CD4-positive, alpha-beta memory T cell (primary cell): ENCODE measurements at regions not wholly inside any gene's neighbourhood (a gene's known extent, or its start where the extent isn't known, plus 50 kb on each side); places are given as distances from the start of the nearest gene placed in this dataset.
"Not testable (repeated sequence)": the region's sequence is repeated elsewhere in the genome, so short reads cannot be mapped to it uniquely, and the experiment has no call there.

Source experiments
- CTCF ChIA-PET: fragments of 350-600 bp; sonication (Branson Sonifier 250); formaldehyde crosslinking; loops from one replicate; lab custom pipeline; 2021; ENCODE audit warnings: inconsistent platforms; ENCODE audit not compliant: partially characterized antibody; lab: Charles Lee
- POLR2A ChIA-PET: fragments of 350-600 bp; sonication (Branson Sonifier 250); formaldehyde crosslinking; loops from one replicate; lab custom pipeline; 2021; ENCODE audit not compliant: partially characterized antibody; lab: Charles Lee
- DNase-seq, 5 donors: peaks; one replicate each; pipeline versions ENCODE4 v3.0.0 to v3.0.0-alpha.2; 2020 to 2022; ENCODE audit warnings: mixed read lengths in 1 of 5
- H3K27ac ChIP-seq: one replicate; pipeline ENCODE4 v1.7.0; 2013; ENCODE audit warnings: low read depth, low read length
- H3K27me3 ChIP-seq: 2 replicates; pipeline ENCODE4 v1.7.0; 2013; ENCODE audit warnings: mild to moderate bottlenecking, low read length, moderate library complexity; ENCODE audit not compliant: insufficient read depth
- H3K36me3 ChIP-seq: 2 replicates; pipeline ENCODE4 v1.7.0; 2013; ENCODE audit warnings: mild to moderate bottlenecking, low read length, moderate library complexity; ENCODE audit not compliant: insufficient read depth
- H3K4me1 ChIP-seq: 2 replicates; pipeline ENCODE4 v1.7.0; 2013; ENCODE audit warnings: mild to moderate bottlenecking, low read length, moderate library complexity; ENCODE audit not compliant: insufficient read depth
- H3K4me3 ChIP-seq, 2 donors: one replicate each; pipeline ENCODE4 v1.7.0; 2013; ENCODE audit warnings: low read length in 2 of 2, mild to moderate bottlenecking in 1 of 2
- H3K9me3 ChIP-seq, 2 donors: one replicate each; pipeline ENCODE4 v1.7.0; 2013; ENCODE audit warnings: low read length in 2 of 2, control low read depth in 1 of 2; ENCODE audit not compliant: control insufficient read depth in 1 of 2
- H3K27ac Mint-ChIP-seq, 7 donors: one replicate each; pipeline ENCODE4 v1.8.0; 2020 to 2021; ENCODE audit warnings: mixed read lengths in 7 of 7, mild to moderate bottlenecking in 6 of 7, inconsistent platforms in 3 of 7, moderate library complexity in 3 of 7
- H3K27me3 Mint-ChIP-seq, 2 donors: one replicate each; pipeline ENCODE4 v1.8.0; 2020 to 2021; ENCODE audit warnings: mixed read lengths in 2 of 2
- H3K36me3 Mint-ChIP-seq, 2 donors: one replicate each; pipeline ENCODE4 v1.8.0; 2020 to 2021; ENCODE audit warnings: mixed read lengths in 2 of 2, inconsistent platforms in 1 of 2, mild to moderate bottlenecking in 1 of 2
- H3K4me1 Mint-ChIP-seq, 4 donors: one replicate each; pipeline ENCODE4 v1.8.0; 2020 to 2021; ENCODE audit warnings: mixed read lengths in 4 of 4, mild to moderate bottlenecking in 1 of 4
- H3K4me3 Mint-ChIP-seq, 8 donors: one replicate each; pipeline ENCODE4 v1.8.0; 2020 to 2021; ENCODE audit warnings: mixed read lengths in 8 of 8, mild to moderate bottlenecking in 7 of 8, moderate library complexity in 6 of 8, inconsistent platforms in 3 of 8
- H3K9me3 Mint-ChIP-seq, 8 donors: one replicate each; pipeline ENCODE4 v1.8.0; 2020 to 2021; ENCODE audit warnings: mixed read lengths in 8 of 8, mild to moderate bottlenecking in 5 of 8, inconsistent platforms in 3 of 8, moderate library complexity in 1 of 8
- intact Hi-C: fragments of 100-400 bp; cut with micrococcal nuclease; formaldehyde crosslinking; loops from one replicate; pipeline ENCODE4 v1.15.1; 2023

DNA sequence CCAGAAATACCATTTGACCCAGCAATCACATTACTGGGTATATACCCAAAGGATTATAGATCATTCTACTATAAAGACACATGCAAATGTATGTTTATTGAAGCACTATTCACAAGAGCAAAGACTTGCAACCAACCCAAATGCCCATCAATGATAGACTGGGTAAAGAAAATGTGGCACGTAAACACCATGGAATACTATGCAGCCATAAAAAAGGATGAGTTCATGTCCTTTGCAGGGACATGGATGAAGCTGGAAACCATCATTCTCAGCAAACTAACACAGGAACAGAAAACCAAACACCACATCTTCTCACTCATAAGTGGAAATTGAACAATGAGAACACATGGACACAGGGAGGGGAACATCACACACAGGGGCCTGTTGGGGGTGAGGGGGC, 85.9 kb upstream of the GPBP1 start:
- DNase-seq, H3K27ac ChIP-seq, H3K4me1 Mint-ChIP-seq, H3K4me3 Mint-ChIP-seq, POLR2A ChIA-PET, CTCF ChIA-PET, H3K27me3 ChIP-seq, intact Hi-C loops, H3K4me1 ChIP-seq, H3K27ac Mint-ChIP-seq, H3K9me3 ChIP-seq, H3K36me3 Mint-ChIP-seq, H3K36me3 ChIP-seq, H3K9me3 Mint-ChIP-seq, H3K27me3 Mint-ChIP-seq, H3K4me3 ChIP-seq: not testable (repeated sequence)

DNA sequence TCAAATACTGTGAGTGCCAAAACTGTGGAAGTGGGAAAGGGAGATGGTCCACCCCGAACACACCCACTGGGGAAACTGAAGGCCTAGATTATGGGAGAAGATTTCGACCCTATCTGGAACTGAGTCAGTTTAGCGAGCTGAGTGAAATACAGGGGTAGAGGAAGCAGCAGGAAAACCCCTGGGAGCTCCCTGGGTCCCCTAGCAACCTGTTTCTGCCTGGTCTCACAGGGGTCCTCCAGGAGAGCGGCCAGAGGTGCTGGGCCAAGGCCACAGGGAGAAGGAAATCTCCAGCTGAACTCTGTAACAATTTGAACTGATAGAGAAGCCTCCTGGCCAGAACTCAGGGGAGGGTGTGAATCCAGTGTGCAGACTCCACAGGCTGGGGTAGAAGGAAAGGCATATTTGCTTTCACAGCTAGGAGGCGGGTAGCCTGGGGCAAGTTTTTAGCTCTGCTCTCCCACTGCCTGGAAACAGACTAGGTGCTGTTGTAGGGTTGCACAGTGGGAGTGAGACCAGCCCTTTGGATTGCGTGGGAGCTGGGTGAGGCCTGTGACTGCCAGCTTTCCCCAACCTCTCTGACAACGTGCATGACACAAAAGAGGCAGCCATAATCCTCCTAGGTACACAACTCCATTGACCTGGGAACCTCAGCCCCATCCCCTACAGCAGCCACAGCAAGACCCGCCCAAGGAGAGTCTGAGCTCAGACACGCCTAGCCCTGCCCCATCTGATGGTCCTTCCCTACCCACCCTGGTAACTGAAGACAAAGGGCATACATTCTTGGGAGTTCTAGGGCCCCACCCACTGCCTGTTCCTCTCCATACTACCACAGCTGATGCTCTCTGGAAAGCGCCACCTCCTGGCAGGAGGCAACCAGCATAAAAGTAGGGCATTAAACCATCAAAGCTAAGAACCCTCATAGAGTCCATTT, 78.8 kb upstream of the GPBP1 start:
- Histone ChIP-seq H3K4me3 (no peak overlapping the region), H3K9me3 (peaks cover 0 to 4% of the 10 kb centered on the region in 2 donors), H3K27me3 (no peaks in the 10 kb centered on the region), H3K4me1 (no peaks in the 10 kb centered on the region), H3K36me3 (no peaks in the 10 kb centered on the region), H3K27ac (no peak overlapping the region)
- CTCF ChIA-PET, result interaction anchor here (0.8 to 1.8 kb wide), 5 partner anchors 43 to 830 kb away, joined by 3 to 5 read pairs (median 3); no protein-coding TSS in a partner anchor
- POLR2A ChIA-PET, result no interaction called here
- Mint-ChIP-seq H3K4me1 (no peaks in the 10 kb centered on the region), H3K27ac (peak overlapping the region in 1 of 7 donors; percentile 31), H3K4me3 (no peak overlapping the region), H3K27me3 (peaks cover 0 to 3% of the 10 kb centered on the region in 2 donors), H3K9me3 (peaks cover 7 to 44% (median 32%) of the 10 kb centered on the region in 8 donors), H3K36me3 (peaks cover 6 to 15% of the 10 kb centered on the region in 2 donors)
- intact Hi-C loops, result no loop called here
- no peak for DNase-seq

DNA sequence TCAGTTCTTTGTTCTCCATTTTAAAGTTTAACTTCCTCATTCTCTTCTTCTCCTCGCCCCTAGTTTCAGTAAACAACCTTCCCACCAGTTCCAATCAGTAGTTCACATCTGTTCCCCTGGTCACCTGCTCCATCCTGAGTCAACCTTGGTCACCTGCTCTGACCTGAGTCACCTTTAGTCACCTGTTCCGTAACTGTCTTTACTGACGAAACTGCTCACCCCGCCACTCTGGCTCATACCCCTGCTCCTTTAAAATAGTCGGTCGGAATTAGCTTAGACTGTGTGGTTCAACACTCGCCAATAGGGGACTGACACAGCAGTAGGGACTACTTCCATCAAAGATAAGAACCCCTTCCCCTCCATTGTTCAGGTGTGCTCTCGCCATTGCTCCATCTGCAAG, 76.3 kb upstream of the GPBP1 start:
- peaks cover 0 to 4% of the 10 kb centered on the region in 2 donors for H3K9me3 ChIP-seq
- POLR2A ChIA-PET, result no interaction called here
- intact Hi-C loops, result no loop called here
- H3K27me3 ChIP-seq, result no peaks in the 10 kb centered on the region
- no peaks in the 10 kb centered on the region for H3K36me3 ChIP-seq
- Mint-ChIP-seq H3K36me3 (peaks cover 6 to 15% of the 10 kb centered on the region in 2 donors), H3K27ac (no peak overlapping the region), H3K27me3 (peaks cover 0 to 3% of the 10 kb centered on the region in 2 donors), H3K9me3 (peaks cover 7 to 47% (median 32%) of the 10 kb centered on the region in 8 donors), H3K4me1 (no peaks in the 10 kb centered on the region), H3K4me3 (peak overlapping the region in 1 of 8 donors; percentile 27)
- CTCF ChIA-PET, result interaction anchor here (1.1 kb wide), 1 partner anchor 40 kb away, joined by 3 read pairs; no protein-coding TSS in a partner anchor
- H3K4me1 ChIP-seq, result no peaks in the 10 kb centered on the region
- DNase-seq, result no peak
- H3K27ac ChIP-seq, result no peak overlapping the region
- no peak overlapping the region for H3K4me3 ChIP-seq

DNA sequence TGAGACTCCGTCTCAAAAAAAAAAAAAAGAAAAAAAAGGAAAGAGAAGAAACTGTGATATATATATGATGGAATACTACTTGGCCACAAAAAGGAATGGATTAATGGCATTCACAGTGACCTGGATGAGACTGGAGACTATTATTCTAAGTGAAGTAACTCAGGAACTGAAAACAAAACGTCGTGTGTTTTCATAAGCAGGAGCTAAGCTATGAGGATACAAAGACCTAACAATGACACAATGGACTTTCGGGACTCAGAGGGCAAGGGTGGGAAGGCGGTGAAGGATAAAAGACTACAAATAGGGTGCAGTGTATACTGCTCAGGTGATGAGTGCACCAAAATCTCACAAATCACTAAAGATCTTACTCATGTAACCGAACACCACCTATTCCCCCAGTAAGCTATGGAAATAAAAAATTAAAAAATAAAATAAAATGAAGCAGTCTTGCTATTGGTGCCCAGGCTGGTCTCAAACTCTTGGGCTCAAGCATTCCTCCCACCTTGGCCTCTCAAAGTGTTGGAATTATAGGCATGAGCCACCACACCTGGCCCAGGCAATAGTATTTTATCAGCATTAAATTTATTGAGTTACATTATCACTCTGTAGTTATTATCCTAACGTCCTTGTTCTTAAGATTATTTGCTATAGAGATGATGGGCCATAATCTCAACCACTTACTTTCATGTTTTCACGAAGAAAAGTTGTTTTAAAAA, 71.5 kb upstream of the GPBP1 start:
- peaks cover 0 to 4% of the 10 kb centered on the region in 2 donors for H3K27me3 Mint-ChIP-seq
- Histone ChIP-seq H3K4me1 (no peaks in the 10 kb centered on the region), H3K27me3 (no peaks in the 10 kb centered on the region), H3K4me3 (no peak overlapping the region), H3K27ac (no peak overlapping the region), H3K36me3 (no peaks in the 10 kb centered on the region), H3K9me3 (no peaks in the 10 kb centered on the region)
- ChIA-PET POLR2A (no interaction called here), CTCF (no interaction called here)
- no peak for DNase-seq
- no peak overlapping the region for H3K27ac Mint-ChIP-seq
- intact Hi-C loops, result no loop called here
- no peak overlapping the region for H3K4me3 Mint-ChIP-seq
- no peaks in the 10 kb centered on the region for H3K4me1 Mint-ChIP-seq
- H3K36me3 Mint-ChIP-seq, result peaks cover 0 to 5% of the 10 kb centered on the region in 2 donors
- H3K9me3 Mint-ChIP-seq, result peaks cover 3 to 19% (median 14%) of the 10 kb centered on the region in 8 donors

DNA sequence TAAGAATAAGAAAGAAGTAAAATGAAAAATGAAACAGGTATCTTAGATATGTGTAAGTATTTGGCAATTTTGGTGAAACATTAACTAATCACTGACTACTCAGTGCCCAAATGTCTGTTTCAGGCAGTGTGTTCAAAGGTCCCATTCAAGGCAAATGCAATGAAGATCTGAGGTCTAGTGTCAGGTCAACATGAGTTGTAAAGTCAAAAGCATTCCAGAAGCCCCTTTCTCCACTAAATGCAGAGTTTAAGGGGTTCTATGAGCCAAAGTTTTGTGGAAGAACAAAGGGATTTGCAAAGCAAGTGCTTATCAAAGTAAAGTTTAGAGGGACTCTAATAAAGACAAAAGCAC, 71.0 kb upstream of the GPBP1 start:
- ChIA-PET CTCF (no interaction called here), POLR2A (no interaction called here)
- intact Hi-C loops, result no loop called here

DNA sequence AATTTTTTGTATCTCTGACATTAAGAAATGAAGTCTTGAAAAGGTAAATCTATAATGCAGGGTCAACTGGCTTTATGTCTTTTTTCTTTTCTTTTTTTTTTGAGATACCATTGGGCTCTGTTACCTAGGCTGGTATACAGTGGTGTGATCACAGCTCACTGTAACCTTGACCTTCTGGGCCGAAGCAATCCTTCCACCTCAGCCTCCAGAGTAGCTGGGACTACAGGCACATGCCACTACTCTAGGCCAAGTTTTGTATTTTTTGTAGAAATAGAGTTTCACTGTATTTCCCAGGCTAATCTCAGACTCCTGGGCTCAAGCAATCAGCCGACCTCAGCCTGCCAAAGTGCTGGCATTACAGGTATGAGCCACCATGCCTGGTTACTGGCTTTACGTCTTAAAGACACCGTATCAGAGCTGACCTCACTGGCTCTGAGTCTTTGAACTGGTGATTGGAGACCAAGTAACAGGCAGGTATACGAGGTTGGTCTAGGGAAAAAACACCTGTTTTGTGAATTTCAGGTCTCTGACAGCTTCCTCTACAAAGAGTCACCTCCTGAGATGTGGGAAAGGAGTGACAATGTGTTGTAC, 70.4 kb upstream of the GPBP1 start:
- intact Hi-C loops, result no loop called here
- no peaks in the 10 kb centered on the region for H3K36me3 Mint-ChIP-seq
- no peak overlapping the region for H3K27ac Mint-ChIP-seq
- no peak overlapping the region for H3K27ac ChIP-seq
- DNase-seq, result no peak
- H3K9me3 Mint-ChIP-seq, result peaks cover 0 to 8% (median 4%) of the 10 kb centered on the region in 8 donors
- ChIA-PET POLR2A (no interaction called here), CTCF (interaction anchor here (0.8 kb wide), 1 partner anchor 28 kb away, joined by 3 read pairs; no protein-coding TSS in a partner anchor)
- H3K4me3 Mint-ChIP-seq, result no peak overlapping the region
- H3K4me1 Mint-ChIP-seq, result peaks cover 0 to 2% (median 0%) of the 10 kb centered on the region in 4 donors
- H3K9me3 ChIP-seq, result no peaks in the 10 kb centered on the region
- peaks cover 0 to 4% of the 10 kb centered on the region in 2 donors for H3K27me3 Mint-ChIP-seq
- no peaks in the 10 kb centered on the region for H3K27me3 ChIP-seq
- no peak overlapping the region for H3K4me3 ChIP-seq
- no peaks in the 10 kb centered on the region for H3K36me3 ChIP-seq
- H3K4me1 ChIP-seq, result no peaks in the 10 kb centered on the region

More for the DNA sequence above, 71.0 kb upstream of the GPBP1 start:
- H3K27me3 Mint-ChIP-seq, result peaks cover 0 to 4% of the 10 kb centered on the region in 2 donors
- Histone ChIP-seq H3K27ac (no peak overlapping the region), H3K4me3 (no peak overlapping the region), H3K36me3 (no peaks in the 10 kb centered on the region), H3K4me1 (no peaks in the 10 kb centered on the region), H3K9me3 (no peaks in the 10 kb centered on the region), H3K27me3 (no peaks in the 10 kb centered on the region)
- H3K4me3 Mint-ChIP-seq, result no peak overlapping the region
- no peak for DNase-seq
- no peak overlapping the region for H3K27ac Mint-ChIP-seq
- H3K4me1 Mint-ChIP-seq, result no peaks in the 10 kb centered on the region
- peaks cover 0 to 13% (median 9%) of the 10 kb centered on the region in 8 donors for H3K9me3 Mint-ChIP-seq
- H3K36me3 Mint-ChIP-seq, result peaks cover 0 to under 1% of the 10 kb centered on the region in 2 donors

DNA sequence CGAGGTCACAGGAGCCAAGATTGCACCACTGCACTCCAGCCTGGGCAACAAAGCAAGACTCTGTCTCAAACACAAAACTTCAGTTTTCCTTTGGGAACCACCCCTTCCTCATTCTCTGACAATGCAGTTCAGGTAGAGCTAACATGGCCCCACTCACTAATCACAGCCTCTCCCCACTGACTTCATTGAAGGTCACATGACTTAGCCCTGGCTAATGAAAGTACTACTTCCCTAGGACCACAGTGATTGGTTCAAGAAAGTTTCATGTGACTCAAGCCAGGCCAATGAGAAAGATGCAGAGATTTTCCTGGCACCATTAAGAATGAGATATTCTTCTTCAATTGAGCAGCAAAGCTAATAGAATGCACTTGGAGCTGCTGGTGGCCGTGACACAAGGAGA, 67.2 kb upstream of the GPBP1 start:
- no peaks in the 10 kb centered on the region for H3K36me3 ChIP-seq
- Mint-ChIP-seq H3K36me3 (no peaks in the 10 kb centered on the region), H3K9me3 (peaks cover 0 to 3% (median 0%) of the 10 kb centered on the region in 8 donors), H3K4me1 (peaks cover 0 to 2% (median 0%) of the 10 kb centered on the region in 4 donors), H3K27me3 (peaks cover 0 to 5% of the 10 kb centered on the region in 2 donors), H3K27ac (no peak overlapping the region), H3K4me3 (peak overlapping the region in 1 of 8 donors; percentile 27)
- H3K27me3 ChIP-seq, result no peaks in the 10 kb centered on the region
- H3K4me1 ChIP-seq, result no peaks in the 10 kb centered on the region
- no peak for DNase-seq
- intact Hi-C loops, result no loop called here
- no peaks in the 10 kb centered on the region for H3K9me3 ChIP-seq
- H3K27ac ChIP-seq, result no peak overlapping the region
- no peak overlapping the region for H3K4me3 ChIP-seq
- POLR2A ChIA-PET, result interaction anchor here (0.9 kb wide), 1 partner anchor 61 kb away, joined by 4 read pairs; no protein-coding TSS in a partner anchor
- CTCF ChIA-PET, result interaction anchor here (1.0 kb wide), 1 partner anchor 32 kb away, joined by 3 read pairs; no protein-coding TSS in a partner anchor
